ENCODE measurements at regions not wholly inside any gene's neighbourhood (a gene's known extent, or its start where the extent isn't known, plus 50 kb on each side); places are given as distances from the start of the nearest gene placed in this dataset.

- DNase-seq (ENCODE audit: low read depth) = no peak
- no peak overlapping the region for H3K4me3 ChIP-seq (ENCODE audit: low read length)
- TF ChIP-seq CTCF (IDR thresholded peaks at IDR 0.05; ENCODE audit: insufficient read depth, low read depth, low read length, missing control alignments) = no peak
Measured at GRCh38 chr1:4328402-4329071, 325.9 kb upstream of the AJAP1 start.

GRCh38 chr1:4330805-4331766 lies 323.3 kb upstream of the AJAP1 start:
- TF ChIP-seq CTCF (IDR thresholded peaks at IDR 0.05; ENCODE audit: insufficient read depth, low read depth, low read length, missing control alignments) = no peak
- DNase-seq (ENCODE audit: low read depth) = no peak
- H3K4me3 ChIP-seq (ENCODE audit: low read length) = no peak overlapping the region

GRCh38 chr1:4331767-4332163 lies 322.6 kb upstream of the AJAP1 start:
- no peak for DNase-seq (ENCODE audit: low read depth)
- TF ChIP-seq CTCF (IDR thresholded peaks at IDR 0.05; ENCODE audit: insufficient read depth, low read depth, low read length, missing control alignments) = no peak
- no peak overlapping the region for H3K4me3 ChIP-seq (ENCODE audit: low read length)

DNA sequence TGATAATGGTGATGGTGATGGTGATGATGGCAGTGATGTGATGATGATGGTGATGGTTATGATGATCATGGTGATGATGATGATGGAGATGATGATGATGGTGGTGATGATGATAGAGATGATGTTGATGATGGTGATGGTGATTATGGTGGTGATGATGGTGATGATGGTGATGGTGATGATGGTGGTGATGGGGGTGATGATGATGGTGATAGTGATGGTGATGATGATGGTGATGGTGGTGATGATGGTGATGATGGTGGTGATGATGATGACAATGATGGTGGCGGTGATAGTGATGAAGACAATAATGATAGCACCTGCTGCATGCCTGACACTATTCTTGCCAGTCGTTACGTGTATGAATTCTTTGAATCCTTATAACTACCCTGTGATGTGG lies 317.9 kb upstream of the AJAP1 start:
- TF ChIP-seq CTCF (IDR thresholded peaks at IDR 0.05; ENCODE audit: insufficient read depth, low read depth, low read length, missing control alignments) = no peak
- DNase-seq (ENCODE audit: low read depth) = no peak
- no peak overlapping the region for H3K4me3 ChIP-seq (ENCODE audit: low read length)

DNA sequence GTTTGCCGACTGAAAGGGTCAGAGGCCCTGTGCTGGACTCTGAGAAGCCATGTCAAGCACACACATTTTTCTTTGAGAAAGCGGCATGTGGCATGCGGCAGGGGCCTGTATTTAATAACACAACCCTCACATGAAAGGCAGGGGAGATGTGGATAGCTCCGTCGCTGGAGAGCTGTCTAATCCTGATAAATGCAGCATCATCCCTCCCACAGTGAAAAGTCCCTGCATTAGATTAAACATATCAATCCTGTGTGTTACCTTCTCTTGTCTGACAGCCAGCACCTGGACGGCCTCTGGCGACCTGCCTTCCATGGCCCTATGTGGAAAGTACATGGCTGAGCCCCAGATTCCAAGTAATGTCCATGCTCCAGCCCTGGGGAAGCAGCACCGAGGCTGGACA lies 313.0 kb upstream of the AJAP1 start:
- TF ChIP-seq CTCF (IDR thresholded peaks at IDR 0.05; ENCODE audit: insufficient read depth, low read depth, low read length, missing control alignments) = no peak
- no peak overlapping the region for H3K4me3 ChIP-seq (ENCODE audit: low read length)
- no peak for DNase-seq (ENCODE audit: low read depth)

- no peak for TF ChIP-seq CTCF (IDR thresholded peaks at IDR 0.05; ENCODE audit: insufficient read depth, low read depth, low read length, missing control alignments)
- DNase-seq (ENCODE audit: low read depth) = no peak
- no peak overlapping the region for H3K4me3 ChIP-seq (ENCODE audit: low read length)
Measured at GRCh38 chr1:4344065-4344732, 310.2 kb upstream of the AJAP1 start.

Data from epithelial cell of esophagus (primary cell).